ENCODE measurements at regions not wholly inside any gene's neighbourhood (a gene's known extent, or its start where the extent isn't known, plus 50 kb on each side); places are given as distances from the start of the nearest gene placed in this dataset.

DNA sequence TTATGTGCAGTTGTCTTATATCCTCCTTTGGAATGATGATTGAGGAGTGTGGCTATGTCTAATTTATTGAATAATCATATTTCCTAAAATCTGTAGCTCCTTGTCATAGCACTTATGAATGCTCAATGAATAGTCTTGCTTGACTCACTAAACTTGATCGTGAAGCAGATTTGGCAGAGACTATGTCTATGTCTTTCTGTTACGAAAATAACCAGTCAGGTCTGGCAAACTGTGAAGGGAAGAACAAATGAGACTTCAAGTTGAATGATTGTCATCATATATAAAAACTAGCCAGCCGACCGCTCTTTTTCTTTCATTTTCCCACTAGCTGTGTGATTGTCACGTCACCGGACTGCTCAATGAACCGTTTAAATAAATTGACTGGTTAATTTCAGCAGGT is 1303.9 kb upstream of the GJE1 start:
- no peak for TF ChIP-seq CTCF (IDR thresholded peaks at IDR 0.05; ENCODE audit: insufficient read depth, low read depth, low read length)
- no peak for TF ChIP-seq EZH2 (IDR thresholded peaks at IDR 0.05; ENCODE audit: insufficient read depth, low read length)
